GM23248 (cell line): ENCODE measurements at regions not wholly inside any gene's neighbourhood (a gene's known extent, or its start where the extent isn't known, plus 50 kb on each side); places are given as distances from the start of the nearest gene placed in this dataset. TPM values are rescaled to one million over a fixed set of nuclear protein-coding genes. Genes with fewer than 3 reads are reported as not detected.

Experiments
- DNase-seq: peaks from one replicate; pipeline ENCODE4 v3.0.0-alpha.2; 2015
- H2AFZ ChIP-seq: fragments of 200-600 bp; sonication (generic); 2 replicates; pipeline ENCODE4 v1.6.1; 2016; ENCODE audit warnings: antibody characterized with exemption
- H3F3A ChIP-seq: fragments of 200-600 bp; sonication (generic); 2 replicates; pipeline ENCODE4 v1.6.1; 2016; ENCODE audit warnings: mild to moderate bottlenecking, antibody characterized with exemption, mixed run types; ENCODE audit not compliant: insufficient read depth
- H3K27ac ChIP-seq: fragments of 200-600 bp; sonication (generic); 2 replicates; pipeline ENCODE4 v1.5.1; 2016; ENCODE audit warnings: mild to moderate bottlenecking
- H3K27me3 ChIP-seq: fragments of 200-600 bp; sonication (generic); replicated peaks from 2 replicates; pipeline ENCODE4 v1.6.1; 2016; ENCODE audit warnings: mild to moderate bottlenecking; ENCODE audit not compliant: insufficient read depth
- H3K36me3 ChIP-seq: fragments of 200-600 bp; sonication (generic); 2 replicates; pipeline ENCODE4 v1.6.1; 2016; ENCODE audit warnings: low read depth, mild to moderate bottlenecking
- H3K4me1 ChIP-seq: fragments of 200-600 bp; sonication (generic); 2 replicates; pipeline ENCODE4 v1.6.1; 2016; ENCODE audit warnings: mild to moderate bottlenecking; ENCODE audit not compliant: insufficient read depth
- H3K4me2 ChIP-seq: fragments of 200-600 bp; sonication (generic); one replicate; pipeline ENCODE4 v1.6.1; 2016; ENCODE audit warnings: mild to moderate bottlenecking; ENCODE audit not compliant: unreplicated experiment
- H3K4me3 ChIP-seq: fragments of 200-600 bp; sonication (generic); 2 replicates; pipeline ENCODE4 v1.5.1; 2016; ENCODE audit warnings: mild to moderate bottlenecking
- H3K79me2 ChIP-seq: fragments of 200-600 bp; sonication (generic); 2 replicates; pipeline ENCODE4 v1.6.1; 2016; ENCODE audit warnings: mild to moderate bottlenecking; ENCODE audit not compliant: insufficient read depth
- H3K9ac ChIP-seq: fragments of 200-600 bp; sonication (generic); 2 replicates; pipeline ENCODE4 v1.6.1; 2016; ENCODE audit warnings: mild to moderate bottlenecking
- H3K9me2 ChIP-seq: fragments of 200-600 bp; sonication (generic); 2 replicates; pipeline ENCODE4 v1.6.1; 2016; ENCODE audit warnings: mixed run types, mild to moderate bottlenecking, moderate library complexity; ENCODE audit not compliant: insufficient read depth
- H3K9me3 ChIP-seq: fragments of 200-600 bp; sonication (generic); one replicate; pipeline ENCODE4 v1.6.1; 2017; ENCODE audit warnings: low read depth
- H4K20me1 ChIP-seq: fragments of 200-600 bp; sonication (generic); 2 replicates; pipeline ENCODE4 v1.6.0; 2016; ENCODE audit not compliant: insufficient read depth
- EZH2 ChIP-seq: fragments of 200-600 bp; sonication (generic); IDR thresholded peaks from 2 replicates; pipeline ENCODE4 v1.6.1; 2018; ENCODE audit warnings: antibody characterized with exemption, mild to moderate bottlenecking; ENCODE audit not compliant: insufficient read depth, poor library complexity, severe bottlenecking
- EZH2phosphoT487 ChIP-seq: fragments of 200-600 bp; sonication (generic); IDR thresholded peaks from 2 replicates; pipeline ENCODE4 v1.6.1; 2018; ENCODE audit warnings: antibody characterized with exemption, moderate library complexity, mild to moderate bottlenecking, low read depth; ENCODE audit not compliant: insufficient read depth
- WGBS, 2 experiments: methylation state at CpG; one replicate each; pipeline ENCODE4 v1.1.6; 2015 to 2017; ENCODE audit warnings: low lambda C conversion rate in 2 of 2, low coverage in 1 of 2; ENCODE audit errors: missing lambda C conversion rate in 2 of 2; 5-methylcytosine and 5-hydroxymethylcytosine counted together
- in situ Hi-C: fragments of 300-500 bp; cut with MboI; formaldehyde crosslinking; loops from 2 replicates; pipeline ENCODE4 v1.15.0; 2020
- small RNA-seq: library from RNA; depleted of rRNA; stranded (forward); fragments of <200 nt; gene quantifications from one replicate; pipeline ENCODE3, GENCODE V24; 2014; ENCODE audit warnings: low read depth, low replicate concordance

DNA sequence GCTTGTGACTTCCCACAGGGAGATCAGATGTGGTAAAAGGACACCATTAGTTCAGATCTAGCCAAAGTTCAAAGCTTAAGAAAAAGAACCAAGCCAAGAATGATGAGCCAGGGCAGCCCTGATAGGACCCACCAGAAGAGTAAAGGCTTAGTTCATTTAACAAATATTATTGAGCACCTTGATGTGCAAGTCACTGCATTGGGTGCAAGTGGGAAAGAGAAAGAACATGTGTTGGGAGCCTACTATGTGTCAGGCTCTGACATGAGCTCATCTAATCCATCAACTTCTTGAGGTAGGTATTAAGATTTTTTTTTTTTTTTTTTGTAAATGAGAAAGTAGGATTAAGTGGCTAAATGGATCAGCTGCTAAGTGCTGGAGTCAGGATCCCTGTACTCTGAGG, 53.4 kb upstream of the PIAS1 start:
- in situ Hi-C loops = no loop called here
- Histone ChIP-seq H3K9me3 (no peaks in the 10 kb centered on the region), H3K27ac (no peak overlapping the region), H3K9me2 (no peaks in the 10 kb centered on the region), H3K4me2 (no peak overlapping the region), H3K9ac (no peak overlapping the region), H3K27me3 (no peaks in the 10 kb centered on the region), H3K79me2 (no peaks in the 10 kb centered on the region), H2AFZ (no peak overlapping the region), H3K4me1 (peaks cover 17% of the 10 kb centered on the region), H3F3A (peaks cover 15% of the 10 kb centered on the region), H3K4me3 (no peak overlapping the region), H4K20me1 (no peaks in the 10 kb centered on the region), H3K36me3 (no peaks in the 10 kb centered on the region)
- TF ChIP-seq EZH2phosphoT487 = no peak
- no peak for TF ChIP-seq EZH2
- no peak for DNase-seq

DNA sequence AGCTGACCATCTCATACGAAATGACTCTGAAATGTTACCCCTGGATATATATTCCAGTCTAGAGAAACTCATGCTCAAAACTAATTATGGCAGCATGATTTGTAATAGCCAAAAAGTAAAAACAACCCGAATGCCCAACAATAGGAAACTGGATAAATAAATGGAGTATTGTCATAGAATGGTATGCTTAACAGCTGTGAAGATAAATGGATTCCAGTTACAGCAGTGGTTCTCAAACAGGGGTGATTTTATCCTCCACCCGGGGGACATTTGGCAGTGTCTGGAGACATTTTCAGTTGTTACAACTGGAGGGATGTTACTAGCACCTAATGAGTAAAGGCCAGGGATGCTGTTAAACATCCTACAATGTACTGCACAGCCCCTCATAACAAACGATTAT, 52.3 kb upstream of the PIAS1 start:
- Histone ChIP-seq H3K9me2 (no peaks in the 10 kb centered on the region), H3K4me3 (no peak overlapping the region), H3F3A (peaks cover 15% of the 10 kb centered on the region), H3K27ac (no peak overlapping the region), H3K9ac (no peak overlapping the region), H3K4me2 (no peak overlapping the region), H3K36me3 (no peaks in the 10 kb centered on the region), H3K9me3 (no peaks in the 10 kb centered on the region), H3K27me3 (no peaks in the 10 kb centered on the region), H3K79me2 (no peaks in the 10 kb centered on the region), H2AFZ (no peak overlapping the region), H3K4me1 (peaks cover 17% of the 10 kb centered on the region), H4K20me1 (no peaks in the 10 kb centered on the region)
- no peak for TF ChIP-seq EZH2phosphoT487
- no peak for TF ChIP-seq EZH2
- in situ Hi-C loops = no loop called here
- WGBS, 2 experiments = 43 to 49% methylated on average over 4 of the region's 4 CpGs
- no peak for DNase-seq

DNA sequence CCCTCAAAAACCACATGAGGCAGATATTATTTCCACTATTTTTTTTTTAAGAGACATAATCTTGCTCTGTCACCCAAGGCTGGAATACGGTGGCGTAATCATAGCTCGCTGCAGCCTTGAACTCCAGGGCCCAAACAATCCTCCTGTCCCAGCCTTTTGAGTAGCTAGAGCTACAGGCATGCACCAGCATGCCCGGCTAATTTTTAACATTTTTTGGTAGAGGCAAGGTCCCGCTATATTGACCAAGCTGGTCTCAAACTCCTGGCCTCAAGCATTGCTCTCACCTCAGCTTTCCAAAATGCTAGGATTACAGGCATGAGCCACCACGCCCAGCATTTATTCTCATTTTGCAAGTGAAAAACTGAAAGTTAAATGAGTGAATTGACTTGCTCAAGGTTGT, 50.8 kb upstream of the PIAS1 start:
- 76 to 79% methylated on average over 6 of the region's 6 CpGs for WGBS, 2 experiments
- in situ Hi-C loops = no loop called here
- H3K4me3 ChIP-seq = no peak overlapping the region

More for the DNA sequence above, 50.8 kb upstream of the PIAS1 start:
- no peak overlapping the region for H3K9ac ChIP-seq
- H3F3A ChIP-seq = peaks cover 8% of the 10 kb centered on the region
- no peak for DNase-seq
- TF ChIP-seq EZH2phosphoT487 = no peak
- TF ChIP-seq EZH2 = no peak
- peaks cover 11% of the 10 kb centered on the region for H3K4me1 ChIP-seq
- H3K36me3 ChIP-seq = no peaks in the 10 kb centered on the region
- H4K20me1 ChIP-seq = no peaks in the 10 kb centered on the region
- no peaks in the 10 kb centered on the region for H3K79me2 ChIP-seq
- no peak overlapping the region for H3K27ac ChIP-seq
- H3K9me2 ChIP-seq = no peaks in the 10 kb centered on the region
- no peak overlapping the region for H3K4me2 ChIP-seq
- no peaks in the 10 kb centered on the region for H3K9me3 ChIP-seq
- no peaks in the 10 kb centered on the region for H3K27me3 ChIP-seq
- H2AFZ ChIP-seq = no peak overlapping the region

Small RNA genes lying in the stretch of these regions (small RNA-seq; reads per million reads assigned to genes)
- not detected for gene AC022254.1
